ENCODE measurements at regions not wholly inside any gene's neighbourhood (a gene's known extent, or its start where the extent isn't known, plus 50 kb on each side); places are given as distances from the start of the nearest gene placed in this dataset.

DNA sequence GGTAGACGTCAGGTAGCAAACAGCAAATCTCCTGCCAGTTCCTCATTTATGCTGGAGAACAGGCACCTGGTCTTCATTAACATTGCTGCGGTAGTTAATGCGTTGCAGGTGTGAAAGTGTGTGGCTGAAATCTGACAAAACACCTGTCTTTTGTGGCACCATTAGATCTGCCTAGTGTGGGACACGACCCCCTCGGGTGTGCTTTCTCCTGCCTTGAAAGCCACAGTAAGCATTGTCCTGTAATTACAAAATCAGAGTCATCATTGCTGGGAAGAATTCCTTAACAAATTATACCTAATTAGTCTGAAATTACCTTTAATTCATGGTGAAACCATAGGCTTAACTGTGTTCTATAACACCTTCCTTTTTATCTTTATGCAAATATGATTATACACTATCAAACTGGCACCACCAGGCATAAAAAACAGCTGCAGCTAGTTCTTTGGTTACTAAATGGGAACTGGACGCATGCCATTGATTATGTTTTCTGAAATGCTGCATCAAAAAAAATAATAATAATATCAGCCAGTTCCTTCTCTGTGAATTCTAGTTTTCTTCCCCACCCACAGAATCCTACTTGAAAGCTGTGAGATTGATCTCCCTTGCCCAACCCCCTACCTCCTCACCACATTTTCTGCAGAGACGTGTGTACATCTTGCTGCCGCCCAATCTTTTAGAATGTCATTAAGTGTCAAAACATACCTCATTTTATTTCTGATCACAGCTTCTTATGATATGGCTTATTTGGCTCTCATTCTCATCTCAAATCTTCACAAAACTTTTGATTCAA lies 374.0 kb downstream of the NFIB start:
- Histone ChIP-seq H3K9me3 (ENCODE audit: insufficient read depth, low read length) (no peaks in the 10 kb centered on the region), H3K4me1 (ENCODE audit: low read length) (peaks cover 7% of the 10 kb centered on the region; the same call in 1 of the 2 replicates), H4K20me1 (ENCODE audit: insufficient read depth, low read length) (no peaks in the 10 kb centered on the region), H2AFZ (ENCODE audit: low read depth, low read length) (no peak overlapping the region), H3K9ac (ENCODE audit: low read length) (no peak overlapping the region), H3K79me2 (ENCODE audit: low read length) (no peaks in the 10 kb centered on the region), H3K4me3 (ENCODE audit: low read length) (no peak overlapping the region), H3K27ac (ENCODE audit: low read length) (no peak overlapping the region), H3K27me3 (ENCODE audit: low read depth, low read length) (no peaks in the 10 kb centered on the region), H3K36me3 (replicated peaks; ENCODE audit: low read depth, low read length) (no peaks in the 10 kb centered on the region), H3K4me2 (ENCODE audit: low read length) (no peak overlapping the region)
- no peak for TF ChIP-seq EZH2phosphoT487 (IDR thresholded peaks at IDR 0.05; ENCODE audit: low read depth)
- TF ChIP-seq, protein P1, sequence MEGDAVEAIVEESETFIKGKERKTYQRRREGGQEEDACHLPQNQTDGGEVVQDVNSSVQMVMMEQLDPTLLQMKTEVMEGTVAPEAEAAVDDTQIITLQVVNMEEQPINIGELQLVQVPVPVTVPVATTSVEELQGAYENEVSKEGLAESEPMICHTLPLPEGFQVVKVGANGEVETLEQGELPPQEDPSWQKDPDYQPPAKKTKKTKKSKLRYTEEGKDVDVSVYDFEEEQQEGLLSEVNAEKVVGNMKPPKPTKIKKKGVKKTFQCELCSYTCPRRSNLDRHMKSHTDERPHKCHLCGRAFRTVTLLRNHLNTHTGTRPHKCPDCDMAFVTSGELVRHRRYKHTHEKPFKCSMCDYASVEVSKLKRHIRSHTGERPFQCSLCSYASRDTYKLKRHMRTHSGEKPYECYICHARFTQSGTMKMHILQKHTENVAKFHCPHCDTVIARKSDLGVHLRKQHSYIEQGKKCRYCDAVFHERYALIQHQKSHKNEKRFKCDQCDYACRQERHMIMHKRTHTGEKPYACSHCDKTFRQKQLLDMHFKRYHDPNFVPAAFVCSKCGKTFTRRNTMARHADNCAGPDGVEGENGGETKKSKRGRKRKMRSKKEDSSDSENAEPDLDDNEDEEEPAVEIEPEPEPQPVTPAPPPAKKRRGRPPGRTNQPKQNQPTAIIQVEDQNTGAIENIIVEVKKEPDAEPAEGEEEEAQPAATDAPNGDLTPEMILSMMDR (IDR thresholded peaks at IDR 0.05; ENCODE audit: low read depth, low read length) = no peak

DNA sequence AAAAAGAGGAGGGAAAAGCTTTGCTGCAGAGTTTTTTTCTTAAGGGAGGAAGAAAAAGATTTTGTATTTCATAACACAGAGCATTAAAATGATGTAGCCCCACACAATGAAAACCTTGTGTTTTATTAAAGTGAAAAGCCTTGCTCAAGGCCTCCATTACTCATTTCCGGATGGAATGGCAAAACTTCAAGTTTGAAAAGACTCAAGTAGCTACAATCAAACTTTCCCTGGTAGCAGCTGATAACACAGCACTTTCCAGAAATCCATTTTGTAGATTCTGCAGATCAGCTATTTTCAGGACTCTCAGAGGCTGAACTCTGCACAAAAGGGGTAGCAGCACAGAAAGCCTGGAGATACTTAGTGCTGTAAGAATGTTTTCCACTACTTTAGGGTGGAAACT lies 374.8 kb downstream of the NFIB start:
- Histone ChIP-seq H2AFZ (ENCODE audit: low read depth, low read length) (no peak overlapping the region), H3K27me3 (ENCODE audit: low read depth, low read length) (no peaks in the 10 kb centered on the region), H3K4me2 (ENCODE audit: low read length) (no peak overlapping the region), H3K4me3 (ENCODE audit: low read length) (no peak overlapping the region), H3K36me3 (replicated peaks; ENCODE audit: low read depth, low read length) (no peaks in the 10 kb centered on the region), H3K9ac (ENCODE audit: low read length) (no peak overlapping the region), H3K9me3 (ENCODE audit: insufficient read depth, low read length) (no peaks in the 10 kb centered on the region), H3K27ac (ENCODE audit: low read length) (no peak overlapping the region), H3K79me2 (ENCODE audit: low read length) (no peaks in the 10 kb centered on the region), H4K20me1 (ENCODE audit: insufficient read depth, low read length) (no peaks in the 10 kb centered on the region), H3K4me1 (ENCODE audit: low read length) (peaks cover 7% of the 10 kb centered on the region; the same call in 1 of the 2 replicates)
- TF ChIP-seq EZH2phosphoT487 (IDR thresholded peaks at IDR 0.05; ENCODE audit: low read depth) = no peak
- TF ChIP-seq, protein P1 (IDR thresholded peaks at IDR 0.05; ENCODE audit: low read depth, low read length) = no peak

DNA sequence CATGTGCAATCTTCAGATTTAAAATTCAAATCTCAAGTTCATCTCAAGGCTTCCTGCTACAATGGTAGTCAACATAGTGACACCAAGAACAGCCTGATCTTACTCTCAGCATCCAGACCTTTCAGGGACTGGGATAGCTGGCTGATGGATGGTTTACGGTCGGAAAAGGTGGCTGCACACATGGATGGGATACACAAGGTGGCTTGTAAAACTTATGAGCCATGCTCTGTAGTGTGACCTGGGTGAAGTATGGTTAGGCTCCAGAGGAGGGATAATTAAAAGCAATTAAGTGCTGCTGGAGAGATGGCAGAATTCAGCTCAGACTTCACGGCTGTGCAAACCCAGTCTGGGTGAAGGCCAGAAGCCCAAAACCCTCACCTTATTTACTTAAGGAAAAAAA lies 379.5 kb downstream of the NFIB start:
- no peaks in the 10 kb centered on the region for H3K9me3 ChIP-seq (ENCODE audit: insufficient read depth, low read length)
- no peaks in the 10 kb centered on the region for H3K36me3 ChIP-seq (replicated peaks; ENCODE audit: low read depth, low read length)
- peaks cover 3% of the 10 kb centered on the region; the same call in 1 of the 2 replicates for H3K4me1 ChIP-seq (ENCODE audit: low read length)
- no peak overlapping the region for H3K9ac ChIP-seq (ENCODE audit: low read length)
- no peak overlapping the region for H3K4me3 ChIP-seq (ENCODE audit: low read length)
- no peaks in the 10 kb centered on the region for H3K79me2 ChIP-seq (ENCODE audit: low read length)
- H2AFZ ChIP-seq (ENCODE audit: low read depth, low read length) = no peak overlapping the region
- H3K27ac ChIP-seq (ENCODE audit: low read length) = no peak overlapping the region
- H3K27me3 ChIP-seq (ENCODE audit: low read depth, low read length) = no peaks in the 10 kb centered on the region
- H4K20me1 ChIP-seq (ENCODE audit: insufficient read depth, low read length) = no peaks in the 10 kb centered on the region
- TF ChIP-seq, protein P1 (IDR thresholded peaks at IDR 0.05; ENCODE audit: low read depth, low read length) = no peak
- TF ChIP-seq EZH2phosphoT487 (IDR thresholded peaks at IDR 0.05; ENCODE audit: low read depth) = no peak
- H3K4me2 ChIP-seq (ENCODE audit: low read length) = no peak overlapping the region

DNA sequence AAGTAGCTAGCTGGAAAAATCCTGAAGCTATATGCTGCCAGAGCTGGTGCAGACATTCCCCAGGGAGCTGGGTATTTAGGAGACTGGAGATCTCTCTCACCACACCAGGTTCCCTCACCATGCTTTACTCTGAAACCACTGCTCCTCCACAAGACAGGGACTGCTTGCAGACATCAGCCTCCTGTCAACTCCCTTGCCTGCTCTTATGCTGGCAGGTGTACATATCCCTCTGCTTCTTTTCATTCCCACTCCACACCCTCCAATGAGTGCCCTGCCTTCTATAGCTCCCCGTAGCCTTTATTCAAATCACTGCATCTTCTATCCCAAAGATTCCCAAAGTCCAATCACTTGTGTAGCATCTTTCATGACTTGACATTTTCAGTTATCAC lies 380.7 kb downstream of the NFIB start:
- H3K27me3 ChIP-seq (ENCODE audit: low read depth, low read length) = no peaks in the 10 kb centered on the region
- H3K79me2 ChIP-seq (ENCODE audit: low read length) = no peaks in the 10 kb centered on the region
- no peak overlapping the region for H3K4me3 ChIP-seq (ENCODE audit: low read length)
- no peaks in the 10 kb centered on the region for H4K20me1 ChIP-seq (ENCODE audit: insufficient read depth, low read length)
- H3K9ac ChIP-seq (ENCODE audit: low read length) = no peak overlapping the region
- no peaks in the 10 kb centered on the region for H3K9me3 ChIP-seq (ENCODE audit: insufficient read depth, low read length)
- no peak for TF ChIP-seq EZH2phosphoT487 (IDR thresholded peaks at IDR 0.05; ENCODE audit: low read depth)
- TF ChIP-seq, protein P1 (IDR thresholded peaks at IDR 0.05; ENCODE audit: low read depth, low read length) = no peak
- no peak overlapping the region for H3K4me2 ChIP-seq (ENCODE audit: low read length)
- H3K27ac ChIP-seq (ENCODE audit: low read length) = no peak overlapping the region
- H3K4me1 ChIP-seq (ENCODE audit: low read length) = no peaks in the 10 kb centered on the region
- H3K36me3 ChIP-seq (replicated peaks; ENCODE audit: low read depth, low read length) = no peaks in the 10 kb centered on the region
- no peak overlapping the region for H2AFZ ChIP-seq (ENCODE audit: low read depth, low read length)

All from OCI-LY3 (cell line).